ENCODE measurements at regions not wholly inside any gene's neighbourhood (a gene's known extent, or its start where the extent isn't known, plus 50 kb on each side); places are given as distances from the start of the nearest gene placed in this dataset.

- Histone ChIP-seq H3K9me3 (no peaks in the 10 kb centered on the region), H3K36me3 (no peaks in the 10 kb centered on the region), H3K27ac (no peak overlapping the region), H3K27me3 (no peaks in the 10 kb centered on the region), H3K4me1 (no peaks in the 10 kb centered on the region), H3K4me3 (no peak overlapping the region)
- TF ChIP-seq CTCF (IDR thresholded peaks at IDR 0.05), result no peak
- DNase-seq (ENCODE audit: low spot score in 2 of 2), result no peak
- WGBS, result 70% methylated on average over 1 of the region's 1 CpG
These were observed 659.6 kb upstream of the INTU start for GRCh38 chr4:126973201-126973600.

- H3K9me3 ChIP-seq, result no peaks in the 10 kb centered on the region
- 38% methylated on average over 5 of the region's 5 CpGs for WGBS
- H3K36me3 ChIP-seq, result no peaks in the 10 kb centered on the region
- TF ChIP-seq POLR2A (IDR thresholded peaks at IDR 0.05) (no peak), POLR2AphosphoS5 (IDR thresholded peaks at IDR 0.05) (no peak), CTCF (IDR thresholded peaks at IDR 0.05) (no peak), EP300 (IDR thresholded peaks at IDR 0.05) (no peak)
- no peak overlapping the region for H3K4me3 ChIP-seq
- H3K4me1 ChIP-seq, result no peaks in the 10 kb centered on the region
- no peak overlapping the region for H3K27ac ChIP-seq
- DNase-seq (ENCODE audit: low spot score in 2 of 2), result no peak
- H3K27me3 ChIP-seq, result no peaks in the 10 kb centered on the region
These were observed 655.7 kb upstream of the INTU start for GRCh38 chr4:126976850-126977632.

GRCh38 chr4:126986005-126986404, 646.8 kb upstream of the INTU start:
- Histone ChIP-seq H3K36me3 (no peaks in the 10 kb centered on the region), H3K4me1 (no peaks in the 10 kb centered on the region), H3K4me3 (no peak overlapping the region), H3K9me3 (peaks cover 4% of the 10 kb centered on the region), H3K27me3 (no peaks in the 10 kb centered on the region), H3K27ac (no peak overlapping the region)
- DNase-seq (ENCODE audit: low spot score in 2 of 2), result no peak
- no peak for TF ChIP-seq EP300 (IDR thresholded peaks at IDR 0.05)
- TF ChIP-seq POLR2AphosphoS5 (IDR thresholded peaks at IDR 0.05), result no peak
- no peak for TF ChIP-seq CTCF (IDR thresholded peaks at IDR 0.05)
- TF ChIP-seq POLR2A (IDR thresholded peaks at IDR 0.05), result no peak
- 94% methylated on average over 1 of the region's 1 CpG for WGBS

GRCh38 chr4:126986828-126987227, 645.9 kb upstream of the INTU start:
- TF ChIP-seq CTCF (IDR thresholded peaks at IDR 0.05), result no peak
- TF ChIP-seq POLR2AphosphoS5 (IDR thresholded peaks at IDR 0.05), result no peak
- TF ChIP-seq EP300 (IDR thresholded peaks at IDR 0.05), result no peak
- no peak for TF ChIP-seq POLR2A (IDR thresholded peaks at IDR 0.05)
- H3K27ac ChIP-seq, result no peak overlapping the region
- H3K4me1 ChIP-seq, result no peaks in the 10 kb centered on the region
- H3K9me3 ChIP-seq, result peaks cover 4% of the 10 kb centered on the region
- H3K36me3 ChIP-seq, result no peaks in the 10 kb centered on the region
- H3K27me3 ChIP-seq, result no peaks in the 10 kb centered on the region
- DNase-seq (ENCODE audit: low spot score in 2 of 2), result no peak
- no peak overlapping the region for H3K4me3 ChIP-seq

GRCh38 chr4:126991965-126992364, 640.8 kb upstream of the INTU start:
- 22% methylated on average over 1 of the region's 1 CpG for WGBS
- no peak for TF ChIP-seq POLR2AphosphoS5 (IDR thresholded peaks at IDR 0.05)
- no peak for TF ChIP-seq EP300 (IDR thresholded peaks at IDR 0.05)
- TF ChIP-seq POLR2A (IDR thresholded peaks at IDR 0.05), result no peak
- TF ChIP-seq CTCF (IDR thresholded peaks at IDR 0.05), result no peak
- Histone ChIP-seq H3K4me3 (no peak overlapping the region), H3K36me3 (no peaks in the 10 kb centered on the region), H3K27me3 (no peaks in the 10 kb centered on the region), H3K4me1 (no peaks in the 10 kb centered on the region), H3K27ac (no peak overlapping the region), H3K9me3 (no peaks in the 10 kb centered on the region)
- no peak for DNase-seq (ENCODE audit: low spot score in 2 of 2)

Data from suprapubic skin (tissue), 4 donors.